Endothelial cell of umbilical vein (primary cell): ENCODE measurements at regions not wholly inside any gene's neighbourhood (a gene's known extent, or its start where the extent isn't known, plus 50 kb on each side); places are given as distances from the start of the nearest gene placed in this dataset.

Experiments
- CTCF ChIP-seq, 2 donors: IDR thresholded peaks; 1 replicate in 1 of 2; 2 replicates in 1 of 2; pipeline ENCODE4 v1.5.1; 2011; ENCODE audit warnings: low read length in 2 of 2, mild to moderate bottlenecking in 2 of 2, moderate library complexity in 2 of 2, control low read depth in 1 of 2, inconsistent platforms in 1 of 2, low read depth in 1 of 2; ENCODE audit not compliant: insufficient read depth in 1 of 2; ENCODE audit errors: extremely low read depth in 1 of 2
- EZH2 ChIP-seq: IDR thresholded peaks from 2 replicates; pipeline ENCODE4 v1.6.1; 2012; ENCODE audit warnings: borderline replicate concordance, low read depth, mild to moderate bottlenecking, moderate library complexity, low read length, inconsistent platforms; ENCODE audit not compliant: severe bottlenecking
- GATA2 ChIP-seq: IDR thresholded peaks from 2 replicates; pipeline ENCODE4 v1.7.0; 2011; ENCODE audit warnings: low read depth, mild to moderate bottlenecking, moderate library complexity, mixed read lengths, low read length; ENCODE audit not compliant: insufficient read length, insufficient read depth
- POLR2A ChIP-seq: IDR thresholded peaks from 2 replicates; pipeline ENCODE4 v1.6.1; 2012; ENCODE audit warnings: low read depth, mild to moderate bottlenecking, control low read depth, low read length
- POLR2AphosphoS5 ChIP-seq: IDR thresholded peaks from 2 replicates; pipeline ENCODE4 v1.6.1; 2012; ENCODE audit warnings: low read depth, mild to moderate bottlenecking, control low read depth, low read length, moderate library complexity; ENCODE audit not compliant: insufficient read depth

GRCh38 chr20:51936377-51936776 lies 134.1 kb upstream of the SALL4 start:
- no peak for TF ChIP-seq POLR2A
- no peak for TF ChIP-seq CTCF (IDR thresholded peaks at IDR 0.05; ENCODE audit: extremely low read depth in 1 of 2, insufficient read depth in 1 of 2, low read depth in 1 of 2, low read length in 2 of 2)
- no peak for TF ChIP-seq EZH2
- TF ChIP-seq POLR2AphosphoS5, result no peak
- no peak for TF ChIP-seq GATA2
